ENCODE measurements at regions not wholly inside any gene's neighbourhood (a gene's known extent, or its start where the extent isn't known, plus 50 kb on each side); places are given as distances from the start of the nearest gene placed in this dataset.

GRCh38 chr14:103247169-103247606, 86.8 kb upstream of the EIF5 start:
- TF ChIP-seq CTCF (conservative IDR thresholded peaks at IDR 0.05): no peak
- TF ChIP-seq ZFX (IDR thresholded peaks at IDR 0.05): no peak
- H3K27ac ChIP-seq: no peak overlapping the region

GRCh38 chr14:103250181-103250580, 83.9 kb upstream of the EIF5 start:
- H3K27ac ChIP-seq: no peak overlapping the region
- no peak for TF ChIP-seq CTCF (conservative IDR thresholded peaks at IDR 0.05)
- TF ChIP-seq ZFX (IDR thresholded peaks at IDR 0.05): no peak

GRCh38 chr14:103250874-103251273, 83.2 kb upstream of the EIF5 start:
- no peak overlapping the region for H3K27ac ChIP-seq
- TF ChIP-seq ZFX (IDR thresholded peaks at IDR 0.05) (no peak), CTCF (conservative IDR thresholded peaks at IDR 0.05) (no peak)

- H3K27ac ChIP-seq: no peak overlapping the region
- TF ChIP-seq ZFX (IDR thresholded peaks at IDR 0.05): no peak
- TF ChIP-seq CTCF (conservative IDR thresholded peaks at IDR 0.05): no peak
These were observed 78.5 kb upstream of the EIF5 start for GRCh38 chr14:103255555-103255954.

- H3K27ac ChIP-seq: no peak overlapping the region
- TF ChIP-seq ZFX (IDR thresholded peaks at IDR 0.05): no peak
- TF ChIP-seq CTCF (conservative IDR thresholded peaks at IDR 0.05): no peak
These were observed 77.6 kb upstream of the EIF5 start for GRCh38 chr14:103256406-103256805.

- TF ChIP-seq ZFX (IDR thresholded peaks at IDR 0.05): no peak
- no peak for TF ChIP-seq CTCF (conservative IDR thresholded peaks at IDR 0.05)
- H3K27ac ChIP-seq: no peak overlapping the region
These were observed 76.7 kb upstream of the EIF5 start for GRCh38 chr14:103257211-103257962.

- peak overlapping the region; percentile 93; the same call in 1 of the 2 replicates for H3K27ac ChIP-seq
- TF ChIP-seq ZFX (IDR thresholded peaks at IDR 0.05) (no peak), CTCF (conservative IDR thresholded peaks at IDR 0.05) (no peak)
These were observed 75.8 kb upstream of the EIF5 start for GRCh38 chr14:103258211-103258610.
